DND-41 (cell line): ENCODE measurements at regions not wholly inside any gene's neighbourhood (a gene's known extent, or its start where the extent isn't known, plus 50 kb on each side); places are given as distances from the start of the nearest gene placed in this dataset.

Experiments used
- ATAC-seq: fragments of 200-7000 bp; cut with Tn5 transposase; 3 replicates; pipeline ENCODE4 v1.9.1; 2021; ENCODE audit warnings: low read depth; ENCODE audit not compliant: insufficient read depth
- DNase-seq: peaks from one replicate; pipeline ENCODE4 v3.0.0-alpha.2; 2020
- H2AFZ ChIP-seq: 2 replicates; pipeline ENCODE4 v1.6.0; 2012; ENCODE audit warnings: low read depth, low read length
- H3K27ac ChIP-seq: 2 replicates; pipeline ENCODE4 v1.5.1; 2012; ENCODE audit warnings: low read length, inconsistent platforms
- H3K27me3 ChIP-seq: fragments of 200-600 bp; sonication (generic); 2 replicates; pipeline ENCODE4 v1.6.0; 2012; ENCODE audit warnings: low read length, mild to moderate bottlenecking, inconsistent platforms; ENCODE audit not compliant: insufficient read depth, poor library complexity
- H3K36me3 ChIP-seq: 2 replicates; pipeline ENCODE4 v1.5.1; 2012; ENCODE audit warnings: low read length, inconsistent platforms; ENCODE audit not compliant: insufficient read depth
- H3K4me1 ChIP-seq: 2 replicates; pipeline ENCODE4 v1.5.1; 2012; ENCODE audit warnings: mild to moderate bottlenecking, low read length; ENCODE audit not compliant: insufficient read depth
- H3K4me2 ChIP-seq: 2 replicates; pipeline ENCODE4 v1.6.0; 2012; ENCODE audit warnings: mild to moderate bottlenecking, moderate library complexity, low read length, inconsistent platforms; ENCODE audit not compliant: insufficient read depth
- H3K4me3 ChIP-seq, 2 experiments: fragments of 200-600 bp in 1 of 2; shearing (Covaris generic) in 1 of 2; 2 replicates each; pipeline ENCODE4 v1.5.1; 2012 to 2016; ENCODE audit warnings: inconsistent platforms in 2 of 2, low read length in 2 of 2, mild to moderate bottlenecking in 2 of 2, low read depth in 1 of 2, moderate library complexity in 1 of 2
- H3K79me2 ChIP-seq: 2 replicates; pipeline ENCODE4 v1.6.0; 2012; ENCODE audit warnings: low read length, inconsistent platforms; ENCODE audit not compliant: insufficient read depth
- H3K9ac ChIP-seq: 2 replicates; pipeline ENCODE4 v1.6.0; 2012; ENCODE audit warnings: low read depth, mild to moderate bottlenecking, inconsistent platforms, low read length, moderate library complexity
- H3K9me3 ChIP-seq: 2 replicates; pipeline ENCODE4 v1.5.1; 2012; ENCODE audit warnings: low read length, moderate library complexity, mild to moderate bottlenecking, inconsistent platforms; ENCODE audit not compliant: insufficient read depth, severe bottlenecking
- H4K20me1 ChIP-seq: 2 replicates; pipeline ENCODE4 v1.6.0; 2012; ENCODE audit warnings: low read length; ENCODE audit not compliant: insufficient read depth
- CTCF ChIP-seq: IDR thresholded peaks from 2 replicates; pipeline ENCODE4 v1.5.1; 2012; ENCODE audit warnings: borderline replicate concordance, low read length, moderate library complexity, mild to moderate bottlenecking; ENCODE audit not compliant: poor library complexity, severe bottlenecking; ENCODE audit errors: extremely low read depth
- EZH2 ChIP-seq: IDR thresholded peaks from 3 replicates; pipeline ENCODE4 v1.6.1; 2012; ENCODE audit warnings: borderline replicate concordance, low read depth, mild to moderate bottlenecking, moderate library complexity, low read length, inconsistent platforms; ENCODE audit not compliant: severe bottlenecking

- no peaks in the 10 kb centered on the region for H4K20me1 ChIP-seq
- TF ChIP-seq EZH2 (no peak), CTCF (no peak)
- ATAC-seq (no peak), DNase-seq (no peak)
- no peak overlapping the region for H3K4me3 ChIP-seq
- no peak overlapping the region for H3K9ac ChIP-seq
- no peaks in the 10 kb centered on the region for H3K36me3 ChIP-seq
- H2AFZ ChIP-seq, result no peak overlapping the region
- H3K4me1 ChIP-seq, result no peaks in the 10 kb centered on the region
- H3K4me2 ChIP-seq, result no peak overlapping the region
- no peaks in the 10 kb centered on the region for H3K79me2 ChIP-seq
- H3K9me3 ChIP-seq, result no peaks in the 10 kb centered on the region
- H3K27ac ChIP-seq, result no peak overlapping the region
- peaks cover 4% of the 10 kb centered on the region for H3K27me3 ChIP-seq
These were observed 90.6 kb downstream of the TNFSF13B start for GRCh38 chr13:108360139-108360538.

- no peak for DNase-seq
- Histone ChIP-seq H3K27ac (no peak overlapping the region), H2AFZ (no peak overlapping the region)
These were observed 92.3 kb downstream of the TNFSF13B start for GRCh38 chr13:108361769-108362168.

GRCh38 chr13:108363666-108364065 is 94.1 kb downstream of the TNFSF13B start:
- Histone ChIP-seq H3K4me3 (no peak overlapping the region), H3K9ac (no peak overlapping the region), H2AFZ (no peak overlapping the region), H3K9me3 (no peaks in the 10 kb centered on the region), H3K4me2 (no peak overlapping the region), H3K36me3 (no peaks in the 10 kb centered on the region), H3K4me1 (no peaks in the 10 kb centered on the region), H3K27ac (no peak overlapping the region), H4K20me1 (no peaks in the 10 kb centered on the region), H3K79me2 (no peaks in the 10 kb centered on the region), H3K27me3 (peaks cover 7% of the 10 kb centered on the region)
- no peak for ATAC-seq
- no peak for TF ChIP-seq CTCF
- no peak for TF ChIP-seq EZH2
- no peak for DNase-seq

More at GRCh38 chr13:108361769-108362168, 92.3 kb downstream of the TNFSF13B start:
- Histone ChIP-seq H3K9me3 (no peaks in the 10 kb centered on the region), H3K36me3 (no peaks in the 10 kb centered on the region), H4K20me1 (no peaks in the 10 kb centered on the region), H3K27me3 (peaks cover 7% of the 10 kb centered on the region), H3K4me2 (no peak overlapping the region), H3K9ac (no peak overlapping the region), H3K79me2 (no peaks in the 10 kb centered on the region), H3K4me3 (no peak overlapping the region), H3K4me1 (no peaks in the 10 kb centered on the region)
- ATAC-seq, result no peak
- no peak for TF ChIP-seq CTCF
- TF ChIP-seq EZH2, result no peak

GRCh38 chr13:108365255-108365654 is 95.7 kb downstream of the TNFSF13B start:
- Histone ChIP-seq H3K27ac (no peak overlapping the region), H3K4me1 (no peaks in the 10 kb centered on the region), H3K4me3 (no peak overlapping the region), H3K4me2 (no peak overlapping the region), H4K20me1 (no peaks in the 10 kb centered on the region), H3K27me3 (peaks cover 3% of the 10 kb centered on the region), H3K9ac (no peak overlapping the region), H3K36me3 (no peaks in the 10 kb centered on the region), H3K79me2 (no peaks in the 10 kb centered on the region), H3K9me3 (no peaks in the 10 kb centered on the region), H2AFZ (no peak overlapping the region)
- DNase-seq (no peak), ATAC-seq (no peak)
- TF ChIP-seq CTCF, result no peak
- TF ChIP-seq EZH2, result no peak
